Right lobe of liver (tissue), 4 donors: ENCODE measurements at regions not wholly inside any gene's neighbourhood (a gene's known extent, or its start where the extent isn't known, plus 50 kb on each side); places are given as distances from the start of the nearest gene placed in this dataset.

ENCODE experiments used
- POLR2A ChIP-seq: fragments of 450-650 bp; IDR thresholded peaks from one replicate; pipeline ENCODE4 v1.6.1; 2017; ENCODE audit warnings: antibody characterized with exemption, mild to moderate bottlenecking
- TF ChIP-seq, protein P1 (sequence below), 4 donors: fragments of 200-600 bp in 3 of 4; fragments of 450-650 bp in 1 of 4; IDR thresholded peaks; one replicate each; pipeline versions ENCODE4 v1.5.1 to v1.8.0; 2016 to 2022; ENCODE audit warnings: antibody characterized with exemption in 4 of 4, mild to moderate bottlenecking in 2 of 4
- donor health status: DM: no; HTN: no; CAD: no.
- donor health status: DM: no; HTN: no; CAD: no.
- donor health status: DM: no; HTN: yes; CAD: no.

DNA sequence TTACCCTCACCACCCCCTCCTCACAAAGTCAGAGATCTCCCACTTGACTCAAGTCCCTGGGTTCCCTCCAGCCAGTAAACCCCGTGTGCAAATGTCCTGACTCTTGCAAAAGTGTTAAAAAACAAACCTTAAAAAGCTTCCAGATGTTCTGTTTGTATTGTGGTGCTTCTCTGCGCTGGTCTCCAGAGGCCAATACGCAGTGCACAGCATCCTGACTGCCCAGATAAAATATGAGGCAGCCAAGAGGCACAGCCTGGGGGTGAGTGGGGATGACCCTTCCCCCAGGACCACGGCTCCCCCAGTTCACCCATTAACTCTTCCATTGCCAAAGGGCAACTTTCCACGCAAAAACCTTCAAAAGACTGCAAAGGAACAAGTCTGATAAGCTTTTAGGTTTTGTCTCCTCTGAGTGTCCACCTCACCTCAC is 291.8 kb downstream of the SOX9 start:
- no peak for TF ChIP-seq POLR2A
- TF ChIP-seq, protein P1, sequence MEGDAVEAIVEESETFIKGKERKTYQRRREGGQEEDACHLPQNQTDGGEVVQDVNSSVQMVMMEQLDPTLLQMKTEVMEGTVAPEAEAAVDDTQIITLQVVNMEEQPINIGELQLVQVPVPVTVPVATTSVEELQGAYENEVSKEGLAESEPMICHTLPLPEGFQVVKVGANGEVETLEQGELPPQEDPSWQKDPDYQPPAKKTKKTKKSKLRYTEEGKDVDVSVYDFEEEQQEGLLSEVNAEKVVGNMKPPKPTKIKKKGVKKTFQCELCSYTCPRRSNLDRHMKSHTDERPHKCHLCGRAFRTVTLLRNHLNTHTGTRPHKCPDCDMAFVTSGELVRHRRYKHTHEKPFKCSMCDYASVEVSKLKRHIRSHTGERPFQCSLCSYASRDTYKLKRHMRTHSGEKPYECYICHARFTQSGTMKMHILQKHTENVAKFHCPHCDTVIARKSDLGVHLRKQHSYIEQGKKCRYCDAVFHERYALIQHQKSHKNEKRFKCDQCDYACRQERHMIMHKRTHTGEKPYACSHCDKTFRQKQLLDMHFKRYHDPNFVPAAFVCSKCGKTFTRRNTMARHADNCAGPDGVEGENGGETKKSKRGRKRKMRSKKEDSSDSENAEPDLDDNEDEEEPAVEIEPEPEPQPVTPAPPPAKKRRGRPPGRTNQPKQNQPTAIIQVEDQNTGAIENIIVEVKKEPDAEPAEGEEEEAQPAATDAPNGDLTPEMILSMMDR (IDR thresholded peaks at IDR 0.05) = no peak
